AG04449 (cell line): ENCODE measurements at regions not wholly inside any gene's neighbourhood (a gene's known extent, or its start where the extent isn't known, plus 50 kb on each side); places are given as distances from the start of the nearest gene placed in this dataset.

Experiments
- CTCF ChIA-PET: fragments of 350-600 bp; formaldehyde crosslinking; extraction: SDS; loops from one replicate; lab custom pipeline; 2021; ENCODE audit warnings: antibody characterized with exemption; lab: Yijun Ruan, JAX
- POLR2A ChIA-PET: fragments of 400-600, 350-600 bp; formaldehyde crosslinking; extraction: SDS; loops from one replicate; lab custom pipeline; 2020; ENCODE audit warnings: antibody characterized with exemption, inconsistent platforms; lab: Yijun Ruan, JAX
- DNase-seq: peaks from one replicate; pipeline ENCODE4 v3.0.0-alpha.2; 2010; ENCODE audit warnings: low read depth, low spot score
- H3K4me3 ChIP-seq: 2 replicates; pipeline ENCODE4 v1.5.1; 2011; ENCODE audit warnings: low read depth, mild to moderate bottlenecking, control low read depth, low read length
- CTCF ChIP-seq: IDR thresholded peaks from one replicate; pipeline ENCODE4 v1.5.1; 2011; ENCODE audit warnings: mild to moderate bottlenecking, moderate library complexity, low read length, control low read depth, inconsistent platforms; ENCODE audit not compliant: insufficient read depth; ENCODE audit errors: missing control alignments

- ChIA-PET CTCF (no interaction called here), POLR2A (no interaction called here)
- TF ChIP-seq CTCF: no peak
- DNase-seq: no peak
- H3K4me3 ChIP-seq: no peak overlapping the region
Measured at GRCh38 chr15:81427176-81427575, 53.2 kb upstream of the TMC3 start.

- ChIA-PET CTCF (interaction anchor here (0.8 to 1.3 kb wide), 2 partner anchors 15 to 160 kb away, joined by 3 read pairs; no protein-coding TSS in a partner anchor), POLR2A (no interaction called here)
- DNase-seq: no peak
- H3K4me3 ChIP-seq: no peak overlapping the region
- TF ChIP-seq CTCF: no peak
Measured at GRCh38 chr15:81425905-81426304, 51.9 kb upstream of the TMC3 start.
